Activated T-cell treated with anti-CD3 and anti-CD28 coated beads, Interleukin-2, amount 50 U/mL, for 24 hours (primary cell): ENCODE measurements at regions not wholly inside any gene's neighbourhood (a gene's known extent, or its start where the extent isn't known, plus 50 kb on each side); places are given as distances from the start of the nearest gene placed in this dataset.
"Not testable (repeated sequence)": the region's sequence is repeated elsewhere in the genome, so short reads cannot be mapped to it uniquely, and the experiment has no call there.

Experiments used
- DNase-seq: peaks from one replicate; pipeline ENCODE4 v3.0.0-alpha.2; 2020
- H3K27ac Mint-ChIP-seq: 2 replicates; pipeline ENCODE4 v1.8.0; 2020; ENCODE audit warnings: mild to moderate bottlenecking, mixed read lengths
- H3K27me3 Mint-ChIP-seq: 2 replicates; pipeline ENCODE4 v1.8.0; 2020; ENCODE audit warnings: mixed read lengths
- H3K36me3 Mint-ChIP-seq: 2 replicates; pipeline ENCODE4 v1.8.0; 2020; ENCODE audit warnings: low read depth, mixed read lengths
- H3K4me1 Mint-ChIP-seq: 2 replicates; pipeline ENCODE4 v1.8.0; 2020; ENCODE audit warnings: low read depth, mixed read lengths
- H3K4me3 Mint-ChIP-seq: 2 replicates; pipeline ENCODE4 v1.8.0; 2020; ENCODE audit warnings: mild to moderate bottlenecking, moderate library complexity, mixed read lengths
- H3K9me3 Mint-ChIP-seq: 2 replicates; pipeline ENCODE4 v1.8.0; 2020; ENCODE audit warnings: mixed read lengths

DNA sequence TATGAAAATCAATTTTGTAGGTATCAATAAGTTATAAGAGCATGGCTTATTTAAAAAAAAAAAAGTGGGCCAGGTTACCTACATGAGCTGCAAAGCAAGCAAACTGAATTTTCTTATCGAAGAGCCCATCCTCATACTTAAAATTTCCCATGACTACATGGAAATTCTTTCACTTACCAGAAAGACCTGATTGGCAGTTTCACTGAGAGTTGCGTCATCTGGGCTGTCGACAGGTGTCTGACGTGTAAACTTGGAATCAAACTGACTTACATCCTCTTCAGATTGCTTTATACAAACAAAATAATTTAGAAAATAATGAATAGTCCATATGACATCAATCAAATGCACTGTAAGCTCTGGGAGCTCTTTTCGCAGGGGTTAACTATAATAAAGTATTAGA, 149.1 kb upstream of the EFCAB3 start:
- not testable (repeated sequence) for H3K4me1 Mint-ChIP-seq, DNase-seq, H3K36me3 Mint-ChIP-seq, H3K27me3 Mint-ChIP-seq, H3K4me3 Mint-ChIP-seq, H3K27ac Mint-ChIP-seq, H3K9me3 Mint-ChIP-seq

DNA sequence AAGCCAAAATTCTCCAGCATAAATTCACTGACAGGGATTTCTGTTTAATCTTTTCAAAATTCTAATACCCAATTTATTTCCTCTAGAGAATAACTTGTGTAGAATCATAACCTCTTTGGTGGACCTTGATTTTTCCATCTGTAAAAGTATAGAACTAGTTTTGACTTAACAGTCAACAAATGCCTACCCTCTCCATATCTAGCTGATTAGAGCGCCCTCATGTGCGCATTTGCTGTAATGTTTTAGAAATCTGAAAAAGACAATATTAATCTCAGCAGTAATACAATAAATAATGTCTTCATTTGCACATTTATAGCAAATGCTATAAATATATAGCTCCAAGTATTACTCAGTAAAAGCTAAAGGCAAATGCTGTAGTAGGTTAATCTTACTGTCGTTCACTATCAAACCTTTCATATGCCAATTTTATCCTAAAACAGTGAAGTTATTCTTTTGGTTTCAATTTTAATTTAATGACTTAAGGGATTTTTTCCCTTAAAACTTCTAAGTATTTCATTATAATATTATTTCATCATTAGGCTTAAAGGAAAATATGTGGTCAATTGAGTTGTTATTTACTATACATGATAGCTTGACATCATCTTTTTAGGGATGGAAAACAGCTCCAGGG, 153.6 kb upstream of the EFCAB3 start:
- not testable (repeated sequence) for DNase-seq, H3K36me3 Mint-ChIP-seq, H3K4me3 Mint-ChIP-seq, H3K27me3 Mint-ChIP-seq, H3K9me3 Mint-ChIP-seq, H3K4me1 Mint-ChIP-seq, H3K27ac Mint-ChIP-seq

GRCh38 chr17:62223585-62223984, 156.8 kb upstream of the EFCAB3 start:
- not testable (repeated sequence) for H3K36me3 Mint-ChIP-seq, H3K9me3 Mint-ChIP-seq, H3K27me3 Mint-ChIP-seq, H3K27ac Mint-ChIP-seq, H3K4me1 Mint-ChIP-seq, H3K4me3 Mint-ChIP-seq, DNase-seq

GRCh38 chr17:62219221-62219899, 154.3 kb upstream of the MED13 start:
- peaks cover 3% of the 10 kb centered on the region for H3K27me3 Mint-ChIP-seq
- no peaks in the 10 kb centered on the region for H3K4me1 Mint-ChIP-seq
- DNase-seq: no peak
- H3K36me3 Mint-ChIP-seq: no peaks in the 10 kb centered on the region
- no peaks in the 10 kb centered on the region for H3K9me3 Mint-ChIP-seq
- no peak overlapping the region for H3K27ac Mint-ChIP-seq
- no peak overlapping the region for H3K4me3 Mint-ChIP-seq

GRCh38 chr17:62216847-62217246, 151.8 kb upstream of the MED13 start:
- Mint-ChIP-seq H3K9me3 (no peaks in the 10 kb centered on the region), H3K27ac (no peak overlapping the region), H3K36me3 (no peaks in the 10 kb centered on the region), H3K4me3 (no peak overlapping the region), H3K4me1 (no peaks in the 10 kb centered on the region), H3K27me3 (peaks cover 19% of the 10 kb centered on the region)
- no peak for DNase-seq

DNA sequence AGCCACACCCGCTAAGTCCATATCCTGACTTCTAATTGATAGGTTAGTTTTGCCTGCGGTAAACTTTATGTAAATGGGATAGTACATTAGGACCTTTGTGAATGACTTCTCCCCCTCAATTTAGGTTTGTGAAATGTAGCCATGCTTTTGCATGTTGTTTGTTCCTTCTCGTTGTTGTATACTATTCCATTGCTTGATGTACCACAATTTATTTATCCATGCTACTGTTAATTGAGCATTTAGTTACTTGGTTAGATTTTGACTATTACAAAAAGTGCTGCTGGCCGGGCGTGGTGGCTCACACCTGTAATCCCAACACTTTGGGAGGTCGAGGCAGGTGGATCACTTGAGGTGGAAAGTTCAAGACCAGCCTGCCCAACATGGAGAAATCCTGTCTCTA, 150.8 kb upstream of the MED13 start:
- peaks cover 23% of the 10 kb centered on the region for H3K27me3 Mint-ChIP-seq
- H3K4me1 Mint-ChIP-seq, H3K4me3 Mint-ChIP-seq, H3K9me3 Mint-ChIP-seq, H3K27ac Mint-ChIP-seq, DNase-seq, H3K36me3 Mint-ChIP-seq: not testable (repeated sequence)

DNA sequence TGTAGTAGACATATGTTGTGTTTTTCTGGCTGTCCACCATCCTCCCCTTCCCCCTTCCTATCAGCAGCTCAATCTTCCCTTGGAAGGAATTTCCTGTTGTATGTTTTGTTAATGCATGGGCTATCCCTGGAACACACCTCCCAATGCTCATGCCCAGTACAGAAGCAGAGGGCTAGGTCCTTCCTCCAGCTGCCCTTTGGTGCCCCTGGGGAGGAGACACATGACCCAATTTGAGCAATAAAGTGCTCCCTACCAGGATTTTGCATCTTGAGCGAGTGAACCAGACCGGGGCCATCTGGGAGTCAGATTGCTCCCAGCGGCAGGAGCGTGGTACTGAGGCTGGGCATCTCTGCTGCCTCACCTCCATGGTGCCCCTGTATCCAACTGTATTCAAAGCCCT, 141.5 kb upstream of the MED13 start:
- no peaks in the 10 kb centered on the region for H3K36me3 Mint-ChIP-seq
- H3K4me1 Mint-ChIP-seq: no peaks in the 10 kb centered on the region
- peaks cover 2% of the 10 kb centered on the region for H3K9me3 Mint-ChIP-seq
- no peak overlapping the region for H3K27ac Mint-ChIP-seq
- H3K4me3 Mint-ChIP-seq: no peak overlapping the region
- no peak for DNase-seq
- peaks cover 10% of the 10 kb centered on the region for H3K27me3 Mint-ChIP-seq

- H3K9me3 Mint-ChIP-seq, H3K4me1 Mint-ChIP-seq, H3K36me3 Mint-ChIP-seq, H3K27ac Mint-ChIP-seq, H3K4me3 Mint-ChIP-seq, DNase-seq: not testable (repeated sequence)
- H3K27me3 Mint-ChIP-seq: peaks cover 22% of the 10 kb centered on the region
Observed at GRCh38 chr17:62197156-62197555, 132.1 kb upstream of the MED13 start.

- H3K27ac Mint-ChIP-seq, DNase-seq, H3K4me3 Mint-ChIP-seq, H3K9me3 Mint-ChIP-seq, H3K4me1 Mint-ChIP-seq, H3K36me3 Mint-ChIP-seq: not testable (repeated sequence)
- peaks cover 22% of the 10 kb centered on the region for H3K27me3 Mint-ChIP-seq
Observed at GRCh38 chr17:62196587-62196986, 131.5 kb upstream of the MED13 start.

DNA sequence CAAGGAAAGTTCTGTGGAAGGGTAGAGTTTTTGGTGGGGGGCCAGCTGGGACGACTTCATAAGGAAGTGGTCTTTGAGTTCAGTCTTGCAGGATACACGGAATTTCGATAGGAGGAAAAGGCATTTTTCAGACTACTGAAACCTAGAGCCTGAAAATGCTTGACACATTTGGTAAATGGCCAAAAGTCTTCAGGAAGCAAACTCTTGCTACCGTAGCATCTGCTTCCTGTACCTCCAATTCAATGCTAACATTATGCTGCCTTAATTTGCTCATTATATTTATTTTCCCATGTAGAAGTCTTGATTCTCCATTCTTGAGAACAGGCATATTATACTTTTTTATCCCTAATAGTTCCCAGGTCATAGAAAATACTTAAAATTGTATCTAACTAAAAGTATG, 129.3 kb upstream of the MED13 start:
- no peak for DNase-seq
- H3K36me3 Mint-ChIP-seq: no peaks in the 10 kb centered on the region
- no peak overlapping the region for H3K27ac Mint-ChIP-seq
- peaks cover 22% of the 10 kb centered on the region for H3K27me3 Mint-ChIP-seq
- H3K9me3 Mint-ChIP-seq: no peaks in the 10 kb centered on the region
- H3K4me1 Mint-ChIP-seq: no peaks in the 10 kb centered on the region
- no peak overlapping the region for H3K4me3 Mint-ChIP-seq

DNA sequence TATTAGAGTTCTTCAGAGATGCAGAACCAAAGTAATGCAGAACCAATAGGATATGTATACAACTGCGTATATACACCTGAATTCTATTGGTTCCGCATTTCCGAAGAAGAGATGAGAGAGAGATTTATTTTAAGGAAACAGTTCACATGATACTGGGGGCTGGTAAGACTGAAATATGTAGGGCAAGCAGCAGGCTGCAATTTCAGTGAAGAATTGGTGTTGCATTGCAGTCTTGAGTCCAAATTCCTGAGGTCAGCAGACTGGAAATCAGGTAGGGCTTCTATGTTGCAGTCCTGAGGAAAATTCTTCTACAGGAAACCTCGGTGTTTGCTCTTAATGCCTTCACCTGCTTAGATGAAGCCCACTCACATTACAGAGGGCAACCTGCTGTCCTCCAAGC, 128.2 kb upstream of the MED13 start:
- Mint-ChIP-seq H3K4me3 (no peak overlapping the region), H3K27me3 (peaks cover 23% of the 10 kb centered on the region), H3K36me3 (no peaks in the 10 kb centered on the region), H3K4me1 (no peaks in the 10 kb centered on the region), H3K27ac (no peak overlapping the region), H3K9me3 (no peaks in the 10 kb centered on the region)
- DNase-seq: no peak

DNA sequence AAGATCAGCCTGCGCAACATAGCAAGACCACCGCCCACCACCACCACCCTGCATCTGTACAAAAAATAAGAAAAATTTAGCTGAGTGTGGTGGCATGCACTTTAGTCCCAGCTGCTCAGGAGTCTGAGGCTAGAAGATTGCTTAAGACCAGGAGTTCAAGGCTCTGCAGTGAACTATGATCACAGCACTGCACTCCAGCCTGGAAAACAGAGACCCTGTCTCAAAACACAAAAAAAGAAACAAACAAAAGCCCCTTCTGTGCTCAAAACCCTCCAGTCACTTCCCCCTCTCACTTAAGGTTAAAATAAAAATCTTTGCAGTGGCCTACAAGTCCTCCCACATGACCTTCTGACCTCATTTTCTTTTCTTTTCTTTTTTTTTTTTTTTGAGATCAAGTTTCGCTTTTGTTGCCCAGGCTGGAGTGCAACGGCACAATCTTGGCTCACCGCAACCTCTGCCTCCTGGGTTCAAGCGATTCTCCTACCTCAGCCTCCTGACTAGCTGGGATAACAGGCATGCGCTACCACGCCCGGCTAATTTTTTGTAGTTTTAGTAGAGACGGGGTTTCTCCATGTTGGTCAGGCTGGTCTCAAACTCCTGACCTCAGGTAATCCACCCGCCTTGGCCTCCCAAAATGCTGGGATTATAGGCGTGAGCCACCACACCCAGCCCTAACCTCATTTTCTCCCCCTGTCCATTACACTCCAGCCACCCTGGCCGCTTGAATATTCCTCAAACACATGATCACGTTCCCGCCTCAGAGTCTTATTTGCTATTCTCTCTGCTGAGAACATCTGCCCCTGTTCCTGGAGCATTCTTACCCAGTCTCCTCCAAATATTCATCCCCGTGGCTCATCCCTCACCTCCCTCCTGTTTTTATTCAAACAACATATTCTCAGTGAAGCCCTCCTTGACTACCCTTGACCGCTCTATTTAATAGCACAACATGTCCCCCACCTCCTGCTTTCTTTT, 126.6 kb upstream of the MED13 start:
- Mint-ChIP-seq H3K4me1 (no peaks in the 10 kb centered on the region), H3K4me3 (no peak overlapping the region), H3K36me3 (no peaks in the 10 kb centered on the region), H3K27ac (no peak overlapping the region), H3K9me3 (no peaks in the 10 kb centered on the region), H3K27me3 (peaks cover 20% of the 10 kb centered on the region)
- no peak for DNase-seq

DNA sequence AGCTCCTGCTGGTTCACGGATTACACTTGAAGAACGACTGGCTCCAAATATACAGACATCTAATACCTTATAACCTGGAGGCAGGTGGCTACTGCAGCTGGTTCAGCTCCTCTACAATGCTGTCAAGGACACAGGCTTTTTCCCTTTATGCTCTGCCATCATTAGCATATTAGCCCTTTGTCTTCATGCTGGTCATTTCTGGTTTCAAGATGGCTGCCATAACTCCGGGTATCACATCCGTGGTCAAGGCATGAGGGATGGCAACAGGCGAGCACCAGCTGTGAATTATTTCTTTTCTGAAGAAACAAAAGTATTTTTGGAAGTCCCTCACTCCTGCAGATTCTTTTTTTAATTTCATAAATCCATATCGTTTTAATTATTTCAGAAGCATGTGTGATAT, 124.3 kb upstream of the MED13 start:
- Mint-ChIP-seq H3K27me3 (peaks cover 12% of the 10 kb centered on the region), H3K36me3 (no peaks in the 10 kb centered on the region), H3K4me1 (no peaks in the 10 kb centered on the region), H3K4me3 (no peak overlapping the region), H3K9me3 (no peaks in the 10 kb centered on the region), H3K27ac (no peak overlapping the region)
- DNase-seq: no peak

- Mint-ChIP-seq H3K4me3 (no peak overlapping the region), H3K9me3 (no peaks in the 10 kb centered on the region), H3K36me3 (no peaks in the 10 kb centered on the region), H3K27ac (no peak overlapping the region), H3K27me3 (peaks cover 10% of the 10 kb centered on the region), H3K4me1 (no peaks in the 10 kb centered on the region)
- no peak for DNase-seq
Observed at GRCh38 chr17:62188713-62189112, 123.6 kb upstream of the MED13 start.

- Mint-ChIP-seq H3K4me1 (no peaks in the 10 kb centered on the region), H3K36me3 (no peaks in the 10 kb centered on the region), H3K4me3 (no peak overlapping the region), H3K27ac (no peak overlapping the region), H3K27me3 (peaks cover 8% of the 10 kb centered on the region), H3K9me3 (no peaks in the 10 kb centered on the region)
- DNase-seq: no peak
Observed at GRCh38 chr17:62187681-62188080, 122.6 kb upstream of the MED13 start.
